K562 (cell line): ENCODE measurements at regions not wholly inside any gene's neighbourhood (a gene's known extent, or its start where the extent isn't known, plus 50 kb on each side); places are given as distances from the start of the nearest gene placed in this dataset.

ENCODE experiments used
- ARID3B ChIP-seq: fragments of 250-450 bp; sonication (Bioruptor Pico); IDR thresholded peaks from 2 replicates; pipeline ENCODE4 v1.4.0; 2020; ENCODE audit warnings: borderline replicate concordance
- CBX1 ChIP-seq: sonication (generic); IDR thresholded peaks from 2 replicates; pipeline ENCODE4 v1.6.1; 2016; ENCODE audit warnings: antibody characterized with exemption, low read depth, mild to moderate bottlenecking
- CHD7 ChIP-seq: fragments of 200-600 bp; sonication (generic); IDR thresholded peaks from one replicate; pipeline ENCODE4 v1.6.1; 2012; ENCODE audit warnings: mild to moderate bottlenecking, low read depth, low read length, inconsistent platforms
- DMBX1 ChIP-seq: fragments of 250-450 bp; sonication (Bioruptor Pico); IDR thresholded peaks from 2 replicates; pipeline ENCODE4 v1.8.0; 2022; ENCODE audit warnings: inconsistent platforms, mild to moderate bottlenecking, moderate library complexity, borderline replicate concordance
- KDM2B ChIP-seq: fragments of 250-450 bp; sonication (Bioruptor Pico); IDR thresholded peaks from 2 replicates; pipeline ENCODE4 v1.8.0; 2021; ENCODE audit warnings: mild to moderate bottlenecking, moderate library complexity
- KLF6 ChIP-seq: fragments of 250-450 bp; sonication (Bioruptor Pico); IDR thresholded peaks from 2 replicates; pipeline ENCODE4 v1.4.0; 2020; ENCODE audit warnings: mild to moderate bottlenecking, moderate library complexity, borderline replicate concordance
- RUNX1 ChIP-seq: sonication (generic); IDR thresholded peaks from 2 replicates; pipeline ENCODE4 v1.6.1; 2016; ENCODE audit warnings: antibody characterized with exemption, low read depth
- ZBTB8A ChIP-seq: fragments of 450-650 bp; IDR thresholded peaks from 2 replicates; pipeline ENCODE4 v1.6.1; 2018; ENCODE audit warnings: mild to moderate bottlenecking, moderate library complexity; ENCODE audit not compliant: partially characterized antibody
- TF ChIP-seq, protein P1 (sequence below): fragments of 250-450 bp; sonication (Bioruptor Pico); IDR thresholded peaks from 2 replicates; pipeline ENCODE4 v1.8.0; 2021; ENCODE audit warnings: mild to moderate bottlenecking, moderate library complexity

DNA sequence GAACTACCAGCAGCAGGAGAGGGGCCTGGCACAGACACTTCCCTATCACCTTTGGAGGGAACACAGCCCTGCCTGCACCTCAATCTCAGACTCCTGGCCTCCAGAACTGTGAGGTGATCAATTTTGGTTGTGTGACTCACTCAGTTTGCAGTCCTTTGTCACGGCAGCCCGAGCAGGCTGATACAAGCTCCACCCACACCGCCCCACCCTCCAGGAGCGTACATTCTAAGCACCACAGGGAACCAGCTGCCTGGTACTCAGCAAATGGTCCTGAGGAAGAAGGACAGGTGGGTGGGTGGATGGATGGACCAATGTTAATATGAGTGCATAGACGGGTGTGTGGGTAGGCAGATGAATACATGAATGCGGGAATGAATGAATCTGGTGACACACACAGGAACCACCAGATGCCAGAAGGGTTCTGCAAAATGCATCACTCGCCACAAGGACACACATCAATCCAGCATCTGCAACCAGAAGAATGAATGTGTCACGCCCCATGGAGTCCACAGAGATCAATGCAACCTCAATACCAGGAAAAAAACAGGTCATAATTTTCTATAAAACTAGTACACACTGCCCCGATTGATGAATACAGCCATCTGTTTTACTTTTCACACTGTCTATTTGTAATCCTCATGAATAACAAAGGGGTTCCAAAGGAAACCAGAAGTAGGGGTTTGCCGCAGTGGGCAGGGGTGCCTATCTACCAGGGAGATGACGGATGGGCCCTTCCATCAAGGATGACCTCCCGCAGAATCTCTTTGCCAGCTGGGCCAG, 284.5 kb downstream of the NPHP4 start (continued):
- TF ChIP-seq CHD7: no peak
- TF ChIP-seq, protein P1, sequence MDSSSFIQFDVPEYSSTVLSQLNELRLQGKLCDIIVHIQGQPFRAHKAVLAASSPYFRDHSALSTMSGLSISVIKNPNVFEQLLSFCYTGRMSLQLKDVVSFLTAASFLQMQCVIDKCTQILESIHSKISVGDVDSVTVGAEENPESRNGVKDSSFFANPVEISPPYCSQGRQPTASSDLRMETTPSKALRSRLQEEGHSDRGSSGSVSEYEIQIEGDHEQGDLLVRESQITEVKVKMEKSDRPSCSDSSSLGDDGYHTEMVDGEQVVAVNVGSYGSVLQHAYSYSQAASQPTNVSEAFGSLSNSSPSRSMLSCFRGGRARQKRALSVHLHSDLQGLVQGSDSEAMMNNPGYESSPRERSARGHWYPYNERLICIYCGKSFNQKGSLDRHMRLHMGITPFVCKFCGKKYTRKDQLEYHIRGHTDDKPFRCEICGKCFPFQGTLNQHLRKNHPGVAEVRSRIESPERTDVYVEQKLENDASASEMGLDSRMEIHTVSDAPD: no peak
- TF ChIP-seq ARID3B (CRISPR knock-in tag): no peak
- no peak for TF ChIP-seq CBX1
- no peak for TF ChIP-seq RUNX1
- no peak for TF ChIP-seq KDM2B (CRISPR knock-in tag)
- no peak for TF ChIP-seq KLF6 (CRISPR knock-in tag)
- no peak for TF ChIP-seq ZBTB8A
- no peak for TF ChIP-seq DMBX1 (CRISPR knock-in tag)
